ENCODE measurements at regions not wholly inside any gene's neighbourhood (a gene's known extent, or its start where the extent isn't known, plus 50 kb on each side); places are given as distances from the start of the nearest gene placed in this dataset.

GRCh38 chr18:78526275-78526674 is 453.3 kb upstream of the SALL3 start:
- H4K20me1 ChIP-seq (ENCODE audit: insufficient read depth, low read length): no peaks in the 10 kb centered on the region
- no peak for DNase-seq (ENCODE audit: low spot score)
- H2AFZ ChIP-seq (ENCODE audit: low read length): no peak overlapping the region
- H3K9ac ChIP-seq (ENCODE audit: insufficient read depth, low read depth, low read length): no peak overlapping the region
- H3K36me3 ChIP-seq (replicated peaks in 1 of 2; ENCODE audit: control insufficient read depth in 1 of 2, insufficient read depth in 2 of 2, low read length in 2 of 2): no peaks in the 10 kb centered on the region
- peaks cover 0 to 34% of the 10 kb centered on the region in 2 experiments; a peak in 4 of 5 replicates for H3K27me3 ChIP-seq (ENCODE audit: control insufficient read depth in 1 of 2, insufficient read depth in 2 of 2, low read length in 2 of 2)
- WGBS (ENCODE audit: low lambda C conversion rate): 7% methylated on average over 10 of the region's 10 CpGs
- TF ChIP-seq ZC3H13 (CRISPR knock-in tag; IDR thresholded peaks at IDR 0.05) (no peak), ZNF567 (CRISPR knock-in tag; IDR thresholded peaks at IDR 0.05; ENCODE audit: borderline replicate concordance) (no peak), IRF9 (CRISPR knock-in tag; IDR thresholded peaks at IDR 0.05; ENCODE audit: borderline replicate concordance) (no peak), NCOA2 (CRISPR knock-in tag; IDR thresholded peaks at IDR 0.05) (no peak)
- H3K9me3 ChIP-seq (ENCODE audit: low read length): no peaks in the 10 kb centered on the region
- CTCF ChIA-PET (ENCODE audit: low intra/inter-chr PET ratio, low total read pairs): no interaction called here
- POLR2A ChIA-PET: no interaction called here
- no peaks in the 10 kb centered on the region for H3K4me1 ChIP-seq (ENCODE audit: insufficient read depth, low read length)
- no peak overlapping the region for H3K4me3 ChIP-seq (replicated peaks in 1 of 3; ENCODE audit: insufficient read depth in 1 of 3, low read depth in 2 of 3, low read length in 3 of 3)
- no peak for ATAC-seq
- no peak overlapping the region for H3K27ac ChIP-seq (ENCODE audit: extremely low read length, insufficient read depth, low read length)
- H3K79me2 ChIP-seq (ENCODE audit: insufficient read depth, low read length): no peaks in the 10 kb centered on the region
- FAIRE-seq: no peak
- H3K4me2 ChIP-seq (ENCODE audit: low read depth, low read length): no peak overlapping the region
- intact Hi-C loops (cut with micrococcal nuclease; ENCODE audit: unreplicated experiment): loop anchor here (5.0 kb wide), 1 partner anchor 689 kb away; no protein-coding TSS in a partner anchor
- in situ Hi-C loops (cut with HindIII; ENCODE audit: extremely low pct_ligation_motif_present, low pct_unique_long_range_greater_than_20kb): no loop called here
- BruUV-seq (replicated peaks): no TSS peak

GRCh38 chr18:78526923-78527711 is 452.5 kb upstream of the SALL3 start:
- intact Hi-C loops (cut with micrococcal nuclease; ENCODE audit: unreplicated experiment) (loop anchor here (5.0 kb wide), 1 partner anchor 690 kb away; no protein-coding TSS in a partner anchor), in situ Hi-C loops (cut with HindIII; ENCODE audit: extremely low pct_ligation_motif_present, low pct_unique_long_range_greater_than_20kb) (no loop called here)
- ATAC-seq (peak; percentile 44; the same call in 2 of the 3 replicates), FAIRE-seq (no peak), DNase-seq (ENCODE audit: low spot score) (no peak)
- Histone ChIP-seq H3K4me1 (ENCODE audit: insufficient read depth, low read length) (no peaks in the 10 kb centered on the region), H2AFZ (ENCODE audit: low read length) (no peak overlapping the region), H3K4me2 (ENCODE audit: low read depth, low read length) (no peak overlapping the region), H3K27ac (ENCODE audit: extremely low read length, insufficient read depth, low read length) (no peak overlapping the region), H3K9me3 (ENCODE audit: low read length) (no peaks in the 10 kb centered on the region), H3K4me3 (replicated peaks in 1 of 3; ENCODE audit: insufficient read depth in 1 of 3, low read depth in 2 of 3, low read length in 3 of 3) (no peak overlapping the region), H3K9ac (ENCODE audit: insufficient read depth, low read depth, low read length) (no peak overlapping the region), H3K79me2 (ENCODE audit: insufficient read depth, low read length) (no peaks in the 10 kb centered on the region), H3K27me3 (ENCODE audit: control insufficient read depth in 1 of 2, insufficient read depth in 2 of 2, low read length in 2 of 2) (peaks cover 0 to 34% of the 10 kb centered on the region in 2 experiments; a peak in 4 of 5 replicates), H3K36me3 (replicated peaks in 1 of 2; ENCODE audit: control insufficient read depth in 1 of 2, insufficient read depth in 2 of 2, low read length in 2 of 2) (no peaks in the 10 kb centered on the region), H4K20me1 (ENCODE audit: insufficient read depth, low read length) (no peaks in the 10 kb centered on the region)
- POLR2A ChIA-PET: no interaction called here
- no TSS peak for BruUV-seq (replicated peaks)
- 8% methylated on average over 10 of the region's 19 CpGs for WGBS (ENCODE audit: low lambda C conversion rate)
- CTCF ChIA-PET (ENCODE audit: low intra/inter-chr PET ratio, low total read pairs): no interaction called here
- no peak for TF ChIP-seq ESRRA (CRISPR knock-in tag; IDR thresholded peaks at IDR 0.05; ENCODE audit: low read depth)
- TF ChIP-seq ZNF704 (CRISPR knock-in tag; IDR thresholded peaks at IDR 0.05; ENCODE audit: borderline replicate concordance): no peak
- no peak for TF ChIP-seq THAP7 (CRISPR knock-in tag; IDR thresholded peaks at IDR 0.05)
- no peak for TF ChIP-seq ZNF280D (CRISPR knock-in tag; IDR thresholded peaks at IDR 0.05)
- no peak for TF ChIP-seq MAF1 (CRISPR knock-in tag; IDR thresholded peaks at IDR 0.05; ENCODE audit: borderline replicate concordance)
- TF ChIP-seq DRAP1 (CRISPR knock-in tag; IDR thresholded peaks at IDR 0.05): no peak

All from HepG2 (cell line).